Fibroblast of skin of back (primary cell): ENCODE measurements at regions not wholly inside any gene's neighbourhood (a gene's known extent, or its start where the extent isn't known, plus 50 kb on each side); places are given as distances from the start of the nearest gene placed in this dataset.

ENCODE experiments used
- DNase-seq: peaks from one replicate; pipeline ENCODE4 v3.0.0-alpha.2; 2013

DNA sequence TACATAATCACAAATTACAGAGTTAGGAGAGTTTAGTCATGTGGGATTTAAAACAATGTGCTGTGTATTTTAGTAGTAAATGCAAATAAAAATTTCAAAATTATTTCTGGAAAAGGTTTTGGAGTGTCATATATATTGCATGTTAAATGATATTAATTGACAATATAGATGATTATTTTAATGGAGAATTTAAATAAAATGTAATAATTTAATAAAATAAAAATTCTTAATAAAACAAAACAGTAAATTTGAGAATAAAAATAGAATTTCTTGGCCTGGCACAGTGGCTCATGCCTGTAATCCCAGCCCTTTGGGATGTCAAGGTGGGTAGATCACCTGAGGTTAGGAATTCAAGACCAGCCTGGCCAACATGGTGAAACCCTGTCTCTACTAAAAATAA is 1442.8 kb upstream of the ALCAM start:
- DNase-seq, result no peak

GRCh38 chr3:103924544-103924943 is 1442.2 kb upstream of the ALCAM start:
- DNase-seq, result no peak

- DNase-seq, result no peak
These were observed 1439.8 kb upstream of the ALCAM start for GRCh38 chr3:103926936-103927335.

GRCh38 chr3:103927896-103928295 is 1438.8 kb upstream of the ALCAM start:
- DNase-seq, result no peak

DNA sequence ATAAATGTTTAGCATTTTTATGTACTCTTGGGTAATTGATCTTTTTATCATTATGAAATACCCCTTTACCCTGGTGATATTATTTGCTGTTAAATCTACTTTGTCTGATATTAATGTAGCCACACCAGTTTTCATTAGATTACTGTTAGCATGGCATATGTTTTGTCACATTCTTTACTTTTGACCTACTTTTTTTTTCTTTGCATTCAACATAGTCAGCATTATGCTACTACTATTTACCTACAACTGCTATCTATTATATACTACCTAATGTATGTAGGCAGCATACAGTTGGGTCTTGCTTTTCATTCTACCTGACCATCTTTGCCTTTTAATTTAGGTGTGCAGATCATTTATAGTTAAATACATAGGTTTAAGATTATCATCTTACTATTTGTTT is 1429.6 kb upstream of the ALCAM start:
- no peak for DNase-seq

DNA sequence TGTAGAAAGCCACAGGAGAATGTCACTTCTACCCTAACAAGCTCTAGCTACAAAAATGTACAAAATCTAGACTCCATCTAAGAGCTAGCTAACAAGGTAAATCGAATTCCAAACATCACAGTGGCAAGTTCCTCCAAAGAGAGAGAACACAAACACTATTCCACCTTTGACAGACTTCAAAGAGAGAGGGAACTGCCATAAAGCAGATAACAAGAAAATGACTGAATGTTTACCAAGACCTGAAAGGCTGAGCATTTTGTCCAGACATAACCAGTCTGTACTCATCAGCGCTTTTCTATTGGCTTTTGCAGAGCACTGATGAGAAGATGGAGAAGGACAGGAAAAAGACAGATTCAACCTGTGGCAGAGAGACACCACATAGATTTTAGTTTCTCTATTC is 1419.6 kb upstream of the ALCAM start:
- no peak for DNase-seq

- no peak for DNase-seq
These were observed 1417.0 kb upstream of the ALCAM start for GRCh38 chr3:103949693-103950092.

- no peak for DNase-seq
These were observed 1416.0 kb upstream of the ALCAM start for GRCh38 chr3:103950676-103951075.

DNA sequence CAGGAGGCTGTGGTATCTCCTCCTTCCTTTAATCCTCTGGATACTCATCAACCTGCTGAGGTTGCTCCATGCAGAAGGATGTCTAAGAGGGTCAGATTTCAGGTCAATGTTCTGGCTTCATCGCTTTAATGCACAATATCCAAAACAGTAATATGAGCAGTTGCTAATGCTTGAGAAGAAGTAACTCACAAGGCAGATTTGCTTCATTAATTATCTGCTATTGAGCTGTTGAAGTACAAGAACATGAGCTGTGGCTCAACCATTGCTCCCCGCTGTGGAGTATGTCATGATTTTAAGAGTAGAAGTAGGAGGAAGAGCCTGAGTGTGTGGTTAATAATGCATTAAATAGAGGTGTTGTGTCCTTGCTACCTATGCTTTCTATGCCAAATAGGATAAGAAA is 1412.9 kb upstream of the ALCAM start:
- no peak for DNase-seq

GRCh38 chr3:103960819-103961218 is 1405.9 kb upstream of the ALCAM start:
- no peak for DNase-seq

DNA sequence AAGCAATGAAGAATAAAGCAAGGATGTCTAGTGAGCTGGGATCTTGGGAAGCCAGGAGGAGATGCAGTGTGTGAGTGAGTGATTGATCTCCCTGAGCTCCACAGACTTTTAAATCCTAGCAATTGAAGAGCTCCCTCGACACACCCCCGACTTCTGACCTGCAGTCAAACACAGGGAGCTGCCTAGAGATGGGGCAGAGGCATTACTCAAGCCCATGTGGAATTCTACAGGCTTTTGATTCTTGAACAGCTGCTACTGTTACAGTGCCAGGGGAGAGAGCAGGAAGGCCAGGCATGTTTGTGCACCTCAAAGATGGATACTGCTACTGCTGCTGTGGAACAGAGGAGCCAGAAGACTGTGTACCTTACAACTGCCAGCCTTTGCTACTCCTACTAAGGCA is 1403.1 kb upstream of the ALCAM start:
- no peak for DNase-seq

- no peak for DNase-seq
These were observed 1400.9 kb upstream of the ALCAM start for GRCh38 chr3:103965764-103966163.

GRCh38 chr3:103966749-103967148 is 1400.0 kb upstream of the ALCAM start:
- no peak for DNase-seq

GRCh38 chr3:103968131-103968530 is 1398.6 kb upstream of the ALCAM start:
- DNase-seq, result no peak

GRCh38 chr3:103968751-103969150 is 1398.0 kb upstream of the ALCAM start:
- DNase-seq, result no peak

- DNase-seq, result no peak
These were observed 1389.8 kb upstream of the ALCAM start for GRCh38 chr3:103976931-103977339.

- DNase-seq, result no peak
These were observed 1389.3 kb upstream of the ALCAM start for GRCh38 chr3:103977417-103977816.

- peak; percentile 21 for DNase-seq
These were observed 1375.1 kb upstream of the ALCAM start for GRCh38 chr3:103991461-103992115.

- no peak for DNase-seq
These were observed 1374.2 kb upstream of the ALCAM start for GRCh38 chr3:103992469-103992868.

DNA sequence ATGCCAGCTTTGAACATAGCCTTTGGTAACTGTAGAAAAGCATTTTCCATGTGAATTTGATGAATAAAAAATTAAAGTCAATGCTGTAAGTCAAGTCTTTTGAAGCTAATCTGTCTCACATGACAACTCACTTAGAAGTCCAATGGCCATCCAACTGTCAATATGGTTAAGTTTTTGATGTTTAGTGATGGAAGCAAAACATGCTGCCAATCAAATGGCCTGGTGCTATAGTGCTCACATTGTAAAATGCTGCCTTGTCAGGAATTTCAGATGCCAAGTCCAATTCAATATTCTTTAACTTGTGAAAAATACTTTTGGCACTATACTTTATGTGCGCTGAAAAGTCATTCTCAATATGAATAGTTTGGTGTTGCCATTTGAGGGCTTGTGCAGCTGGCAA is 1361.8 kb upstream of the ALCAM start:
- no peak for DNase-seq

DNA sequence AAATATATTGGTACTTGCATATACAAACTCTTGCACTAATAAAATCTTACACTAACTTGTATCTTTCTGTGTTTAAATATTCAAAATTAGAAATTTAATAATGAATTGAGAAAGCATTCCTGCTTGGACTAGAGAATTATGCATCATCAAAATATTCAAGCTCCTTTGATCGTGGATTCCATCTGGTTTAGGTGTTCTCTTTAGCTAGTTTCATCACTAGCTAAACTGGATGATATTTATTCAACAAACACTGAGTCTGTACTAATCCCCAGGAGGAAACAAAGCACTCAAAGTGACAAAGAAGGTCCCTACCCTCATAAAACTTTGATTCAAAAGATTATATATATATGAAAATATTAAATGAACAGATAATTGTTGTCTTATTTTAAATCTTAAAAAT is 1360.9 kb upstream of the ALCAM start:
- DNase-seq, result peak; percentile 12

GRCh38 chr3:104018541-104018940 is 1348.2 kb upstream of the ALCAM start:
- DNase-seq, result peak; percentile 16

- DNase-seq, result no peak
These were observed 1335.1 kb upstream of the ALCAM start for GRCh38 chr3:104031598-104031997.

DNA sequence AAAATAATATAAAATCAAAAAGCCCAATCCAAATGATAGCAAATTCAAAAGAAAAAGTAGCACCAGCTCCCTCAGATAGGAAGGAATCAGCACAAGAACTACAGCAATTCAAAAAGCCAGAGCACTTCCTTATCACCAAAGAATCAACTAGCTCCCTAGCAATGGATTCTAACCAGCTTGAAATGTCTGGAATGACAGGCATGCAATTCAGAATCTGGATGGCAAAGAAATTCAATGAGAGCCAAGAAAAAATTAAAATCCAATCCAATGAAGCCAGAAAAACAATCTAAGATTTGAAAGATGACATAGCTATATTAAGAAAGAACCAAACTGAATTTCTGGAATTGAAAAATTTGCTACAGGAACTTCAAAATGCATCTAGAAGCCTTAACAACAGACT is 1334.4 kb upstream of the ALCAM start:
- peak; percentile 62 for DNase-seq

DNA sequence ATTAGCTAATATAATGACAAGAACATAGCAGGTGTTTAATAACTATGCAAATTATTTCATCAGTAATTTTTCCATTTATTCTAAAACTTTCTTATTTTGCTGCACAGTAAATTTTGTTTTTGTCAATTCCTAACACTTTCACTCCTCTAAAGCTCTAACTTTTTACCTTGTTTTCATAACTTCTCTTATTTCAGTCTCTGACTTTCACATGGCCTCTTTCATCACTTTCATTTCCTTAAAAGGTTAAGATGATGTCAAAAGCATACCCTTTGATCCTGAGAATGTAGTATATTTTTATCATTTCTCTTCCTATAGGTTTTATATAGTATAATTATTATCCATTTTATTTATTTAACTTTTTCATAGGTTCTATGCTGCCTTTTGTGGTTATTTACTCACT is 1325.8 kb upstream of the ALCAM start:
- no peak for DNase-seq
